HG03460 (cell line): ENCODE measurements at regions not wholly inside any gene's neighbourhood (a gene's known extent, or its start where the extent isn't known, plus 50 kb on each side); places are given as distances from the start of the nearest gene placed in this dataset.
"Not testable (repeated sequence)": the region's sequence is repeated elsewhere in the genome, so short reads cannot be mapped to it uniquely, and the experiment has no call there.

Source experiments
- ATAC-seq: cut with Tn5 transposase; IDR thresholded peaks from one replicate; pipeline ENCODE4 v1.9.1; 2021; ENCODE audit not compliant: unreplicated experiment

- no peak for ATAC-seq
Measured at GRCh38 chr9:110008663-110009062, 199.3 kb downstream of the C9orf152 start.

GRCh38 chr9:110011628-110012320 is 196.2 kb downstream of the C9orf152 start:
- ATAC-seq: no peak

GRCh38 chr9:110013064-110013463 is 194.9 kb downstream of the C9orf152 start:
- no peak for ATAC-seq

GRCh38 chr9:110015759-110016158 is 192.2 kb downstream of the C9orf152 start:
- no peak for ATAC-seq

- no peak for ATAC-seq
Measured at GRCh38 chr9:110016340-110016739, 191.6 kb downstream of the C9orf152 start.

- not testable (repeated sequence) for ATAC-seq
Measured at GRCh38 chr9:110020216-110020615, 187.7 kb downstream of the C9orf152 start.

GRCh38 chr9:110021891-110022290 is 186.1 kb downstream of the C9orf152 start:
- ATAC-seq: peak; percentile 94

- not testable (repeated sequence) for ATAC-seq
Measured at GRCh38 chr9:110023221-110023620, 184.7 kb downstream of the C9orf152 start.

GRCh38 chr9:110025551-110026170 is 182.3 kb downstream of the C9orf152 start:
- no peak for ATAC-seq

- ATAC-seq: no peak
Measured at GRCh38 chr9:110027671-110028081, 180.3 kb downstream of the C9orf152 start.

- ATAC-seq: no peak
Measured at GRCh38 chr9:110028271-110028670, 179.7 kb downstream of the C9orf152 start.

GRCh38 chr9:110028676-110029075 is 179.3 kb downstream of the C9orf152 start:
- ATAC-seq: no peak

- no peak for ATAC-seq
Measured at GRCh38 chr9:110029429-110029955, 178.5 kb downstream of the C9orf152 start.

- ATAC-seq: no peak
Measured at GRCh38 chr9:110029956-110030480, 177.9 kb downstream of the C9orf152 start.

GRCh38 chr9:110030632-110031031 is 177.3 kb downstream of the C9orf152 start:
- ATAC-seq: no peak

GRCh38 chr9:110031511-110032173 is 176.3 kb downstream of the C9orf152 start:
- no peak for ATAC-seq

GRCh38 chr9:110032532-110032931 is 175.4 kb downstream of the C9orf152 start:
- ATAC-seq: not testable (repeated sequence)

GRCh38 chr9:110033869-110034268 is 174.1 kb downstream of the C9orf152 start:
- no peak for ATAC-seq

- ATAC-seq: no peak
Measured at GRCh38 chr9:110036286-110036685, 171.7 kb downstream of the C9orf152 start.

- ATAC-seq: no peak
Measured at GRCh38 chr9:110040788-110041187, 167.2 kb downstream of the C9orf152 start.

- no peak for ATAC-seq
Measured at GRCh38 chr9:110041452-110041851, 166.5 kb downstream of the C9orf152 start.
